Ishikawa (cell line): ENCODE measurements at regions not wholly inside any gene's neighbourhood (a gene's known extent, or its start where the extent isn't known, plus 50 kb on each side); places are given as distances from the start of the nearest gene placed in this dataset.

Source experiments
- EP300 ChIP-seq: IDR thresholded peaks from 2 replicates; pipeline ENCODE4 v1.6.1; 2012; ENCODE audit warnings: borderline replicate concordance
- ZBTB7A ChIP-seq: IDR thresholded peaks from 2 replicates; pipeline ENCODE4 v1.6.1; 2012; ENCODE audit warnings: low read depth

DNA sequence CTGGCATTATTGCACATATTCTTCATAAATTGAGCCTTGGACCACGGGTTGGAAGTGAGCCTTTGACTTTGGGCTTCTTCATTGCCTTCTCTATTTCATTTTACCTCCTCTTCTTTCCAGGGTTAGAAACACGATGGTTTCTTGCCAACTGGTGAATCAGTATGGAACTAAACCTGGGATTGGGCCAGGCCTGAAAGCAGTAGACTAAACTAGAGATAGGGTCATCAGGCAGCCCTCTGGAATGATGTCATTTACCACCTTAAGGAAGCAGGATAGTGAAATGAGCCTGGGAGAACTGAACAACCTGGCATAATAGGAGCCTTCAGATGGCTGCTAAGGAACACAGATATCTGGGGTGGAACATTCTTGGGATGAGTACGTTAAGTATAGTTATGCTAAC lies 67.5 kb upstream of the ATP8A1 start:
- TF ChIP-seq ZBTB7A = no peak
- TF ChIP-seq EP300 = no peak
